ENCODE measurements at regions not wholly inside any gene's neighbourhood (a gene's known extent, or its start where the extent isn't known, plus 50 kb on each side); places are given as distances from the start of the nearest gene placed in this dataset.

DNA sequence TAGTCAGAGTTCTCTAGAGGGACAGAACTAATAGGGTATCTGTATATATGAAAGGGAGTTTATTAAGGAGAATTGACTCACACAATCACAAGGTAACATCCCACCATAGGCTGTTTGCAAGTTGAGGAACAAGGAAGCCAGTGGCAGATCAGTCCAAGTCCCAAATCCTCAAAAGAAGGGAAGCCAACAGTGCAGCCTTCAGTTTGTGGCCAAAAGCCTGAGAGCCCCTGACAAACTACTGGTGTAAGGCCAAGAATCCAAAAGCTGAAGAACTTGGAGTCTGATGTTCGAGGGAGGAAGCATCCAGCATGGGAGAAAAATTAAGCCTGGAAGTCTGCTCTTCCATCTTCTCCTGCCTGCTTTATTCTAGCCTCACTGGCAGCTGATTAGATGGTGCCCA lies 1107.2 kb upstream of the CELF2 start:
- peaks cover 0 to 15% of the 10 kb centered on the region in 2 donors for H3K9me3 ChIP-seq
- intact Hi-C loops (cut with DNase I) = no loop called here
- no peaks in the 10 kb centered on the region for H3K4me1 ChIP-seq
- ATAC-seq = no peak
- no peak overlapping the region for H3K27ac ChIP-seq
- TF ChIP-seq, protein P1, sequence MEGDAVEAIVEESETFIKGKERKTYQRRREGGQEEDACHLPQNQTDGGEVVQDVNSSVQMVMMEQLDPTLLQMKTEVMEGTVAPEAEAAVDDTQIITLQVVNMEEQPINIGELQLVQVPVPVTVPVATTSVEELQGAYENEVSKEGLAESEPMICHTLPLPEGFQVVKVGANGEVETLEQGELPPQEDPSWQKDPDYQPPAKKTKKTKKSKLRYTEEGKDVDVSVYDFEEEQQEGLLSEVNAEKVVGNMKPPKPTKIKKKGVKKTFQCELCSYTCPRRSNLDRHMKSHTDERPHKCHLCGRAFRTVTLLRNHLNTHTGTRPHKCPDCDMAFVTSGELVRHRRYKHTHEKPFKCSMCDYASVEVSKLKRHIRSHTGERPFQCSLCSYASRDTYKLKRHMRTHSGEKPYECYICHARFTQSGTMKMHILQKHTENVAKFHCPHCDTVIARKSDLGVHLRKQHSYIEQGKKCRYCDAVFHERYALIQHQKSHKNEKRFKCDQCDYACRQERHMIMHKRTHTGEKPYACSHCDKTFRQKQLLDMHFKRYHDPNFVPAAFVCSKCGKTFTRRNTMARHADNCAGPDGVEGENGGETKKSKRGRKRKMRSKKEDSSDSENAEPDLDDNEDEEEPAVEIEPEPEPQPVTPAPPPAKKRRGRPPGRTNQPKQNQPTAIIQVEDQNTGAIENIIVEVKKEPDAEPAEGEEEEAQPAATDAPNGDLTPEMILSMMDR (IDR thresholded peaks at IDR 0.05) = no peak
- H3K27me3 ChIP-seq = no peaks in the 10 kb centered on the region
- H3K36me3 ChIP-seq = no peaks in the 10 kb centered on the region
- no peak overlapping the region for H3K4me3 ChIP-seq
- no peak for DNase-seq

DNA sequence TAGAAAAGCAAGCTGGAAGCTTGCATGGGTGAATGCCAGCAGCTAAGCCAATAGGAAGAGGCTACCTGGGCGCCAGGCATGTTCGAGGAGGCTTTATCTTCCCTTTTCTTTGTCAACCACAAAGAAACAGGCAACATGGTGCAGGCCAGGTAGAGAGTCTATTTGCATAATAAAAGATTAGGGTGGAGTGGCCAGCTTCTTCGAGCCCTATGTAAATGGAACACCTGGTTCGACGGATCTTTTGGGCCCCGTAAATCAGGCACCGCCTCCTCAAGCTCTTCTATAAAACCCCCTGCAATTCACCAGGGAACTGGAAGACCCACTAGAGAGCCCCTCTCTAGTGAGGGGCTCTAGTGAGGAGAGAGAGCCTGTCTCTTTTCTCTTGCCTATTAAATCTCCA lies 1106.2 kb upstream of the CELF2 start:
- no peak for ATAC-seq
- Histone ChIP-seq H3K4me3 (no peak overlapping the region), H3K36me3 (no peaks in the 10 kb centered on the region), H3K27ac (no peak overlapping the region), H3K9me3 (peaks cover 0 to 15% of the 10 kb centered on the region in 2 donors), H3K4me1 (no peaks in the 10 kb centered on the region), H3K27me3 (no peaks in the 10 kb centered on the region)
- TF ChIP-seq, protein P1 (IDR thresholded peaks at IDR 0.05) = no peak
- DNase-seq = no peak
- intact Hi-C loops (cut with DNase I) = no loop called here

DNA sequence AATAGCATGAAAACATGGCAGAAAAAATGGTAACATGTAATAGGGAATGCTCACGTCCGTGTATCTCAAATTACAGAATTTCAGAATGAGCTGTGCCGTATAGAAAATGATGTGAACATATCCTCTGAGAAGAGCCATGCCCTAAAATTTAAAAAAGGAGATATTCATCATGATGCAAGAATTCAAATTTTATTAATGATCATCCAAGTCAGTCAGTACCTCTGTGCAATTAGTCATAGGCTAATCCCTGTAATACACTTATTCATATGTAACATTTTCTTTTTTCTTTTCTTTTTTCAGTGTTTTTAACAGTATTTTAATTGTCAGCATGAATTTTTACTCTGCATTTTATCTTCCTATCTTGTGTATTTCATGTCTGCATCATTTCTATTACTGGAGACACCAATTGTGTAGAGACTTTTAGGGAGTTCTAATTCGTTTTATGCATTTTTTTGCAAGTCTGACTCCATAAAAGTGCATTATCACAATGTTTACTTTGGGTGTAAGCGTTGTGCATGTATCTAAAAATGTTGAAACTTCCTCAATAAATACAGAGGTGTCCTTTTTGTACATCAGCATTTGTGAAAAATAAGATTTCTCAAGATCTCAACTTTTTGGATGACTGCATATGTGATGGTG lies 1103.7 kb upstream of the CELF2 start:
- no peaks in the 10 kb centered on the region for H3K4me1 ChIP-seq
- H3K9me3 ChIP-seq = peaks cover 0 to 3% of the 10 kb centered on the region in 2 donors
- no peaks in the 10 kb centered on the region for H3K36me3 ChIP-seq
- intact Hi-C loops (cut with DNase I) = no loop called here
- no peak overlapping the region for H3K27ac ChIP-seq
- H3K27me3 ChIP-seq = no peaks in the 10 kb centered on the region
- no peak for ATAC-seq
- TF ChIP-seq, protein P1 (IDR thresholded peaks at IDR 0.05) = no peak
- no peak for DNase-seq
- no peak overlapping the region for H3K4me3 ChIP-seq

DNA sequence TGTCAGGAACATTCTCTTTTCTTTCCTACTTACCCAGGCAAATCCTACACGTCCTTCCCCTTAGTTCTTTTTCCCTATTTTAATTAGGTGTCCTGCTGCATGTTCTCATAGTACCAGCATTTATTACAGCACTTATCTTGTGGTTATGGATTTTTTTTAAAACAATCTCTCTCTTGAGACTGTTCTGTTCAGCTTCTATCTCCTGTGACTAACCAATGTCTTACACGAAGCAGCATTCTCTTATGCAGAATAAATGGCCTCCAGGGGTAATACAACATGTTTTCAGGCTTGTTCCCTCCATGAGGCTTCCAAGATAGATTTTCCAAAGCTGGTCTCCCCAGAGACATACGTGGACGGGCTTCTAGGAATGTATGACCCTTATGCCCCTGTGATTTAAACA lies 1096.1 kb upstream of the CELF2 start:
- H3K9me3 ChIP-seq = no peaks in the 10 kb centered on the region
- H3K27me3 ChIP-seq = no peaks in the 10 kb centered on the region
- DNase-seq (no peak), ATAC-seq (no peak)
- no peak overlapping the region for H3K4me3 ChIP-seq
- H3K36me3 ChIP-seq = no peaks in the 10 kb centered on the region
- H3K27ac ChIP-seq = no peak overlapping the region
- intact Hi-C loops (cut with DNase I) = no loop called here
- no peaks in the 10 kb centered on the region for H3K4me1 ChIP-seq
- TF ChIP-seq, protein P1 (IDR thresholded peaks at IDR 0.05) = no peak

DNA sequence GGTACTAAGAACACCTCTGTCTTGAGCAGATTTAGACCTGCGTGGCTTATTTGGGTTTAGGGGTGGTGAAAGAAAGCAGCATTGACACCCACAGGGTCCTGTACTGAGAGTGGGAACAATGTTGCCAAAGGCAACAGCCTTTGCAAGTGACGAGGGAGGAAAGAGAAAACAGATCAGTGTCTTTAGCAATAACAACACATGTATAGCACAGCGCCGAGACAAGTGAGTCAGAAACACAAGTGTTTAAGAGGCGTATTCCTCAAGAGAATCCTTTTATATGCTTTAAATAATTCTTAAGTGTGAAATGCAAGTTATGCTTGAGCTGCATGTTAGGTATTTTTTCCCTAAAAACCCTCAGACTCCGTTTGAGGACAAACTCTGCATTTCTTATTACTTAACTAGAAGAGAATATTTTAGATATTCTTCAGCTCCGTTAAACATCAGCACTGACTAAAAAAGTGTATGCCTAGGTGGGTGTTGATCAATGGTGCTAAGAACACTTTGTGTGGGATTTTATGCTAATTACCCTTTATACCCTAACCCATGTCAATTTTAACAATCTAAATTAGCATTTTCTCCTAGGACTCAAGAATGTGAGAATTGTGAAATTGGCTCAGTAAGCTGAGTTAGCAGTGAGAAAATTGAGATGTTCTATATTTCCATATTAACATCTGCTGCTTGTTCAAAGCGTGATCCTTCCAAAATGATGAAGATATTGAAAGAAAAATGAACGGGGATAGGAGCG lies 1095.4 kb upstream of the CELF2 start:
- Histone ChIP-seq H3K27me3 (no peaks in the 10 kb centered on the region), H3K36me3 (no peaks in the 10 kb centered on the region), H3K4me3 (no peak overlapping the region), H3K9me3 (no peaks in the 10 kb centered on the region), H3K4me1 (no peaks in the 10 kb centered on the region), H3K27ac (no peak overlapping the region)
- intact Hi-C loops (cut with DNase I) = no loop called here
- ATAC-seq (no peak), DNase-seq (no peak)
- TF ChIP-seq, protein P1 (IDR thresholded peaks at IDR 0.05) = no peak
